ENCODE measurements at regions not wholly inside any gene's neighbourhood (a gene's known extent, or its start where the extent isn't known, plus 50 kb on each side); places are given as distances from the start of the nearest gene placed in this dataset.

- POLR2A ChIA-PET = no interaction called here
- Histone ChIP-seq H3K27ac (ENCODE audit: insufficient read depth, low read depth, low read length) (no peak overlapping the region), H3K4me2 (ENCODE audit: insufficient read depth, low read length) (no peak overlapping the region), H3K36me3 (ENCODE audit: control insufficient read depth in 2 of 2, extremely low read depth in 1 of 2, insufficient read depth in 2 of 2, low read length in 2 of 2) (no peaks in the 10 kb centered on the region), H3K4me3 (replicated peaks in 1 of 3; ENCODE audit: insufficient read depth in 1 of 3, low read depth in 1 of 3, low read length in 3 of 3) (no peak overlapping the region), H3K4me1 (ENCODE audit: control insufficient read depth, extremely low read depth, insufficient read depth, low read length) (no peaks in the 10 kb centered on the region), H3K27me3 (ENCODE audit: control insufficient read depth in 2 of 2, insufficient read depth in 2 of 2, low read length in 2 of 2) (no peaks in the 10 kb centered on the region), H3K9ac (replicated peaks; ENCODE audit: extremely low read depth, insufficient read depth, low read length) (no peak overlapping the region), H3K9me1 (replicated peaks; ENCODE audit: control insufficient read depth, extremely low read depth, insufficient read depth, low read length) (no peaks in the 10 kb centered on the region), H2AFZ (ENCODE audit: low read depth, low read length) (no peak overlapping the region), H4K20me1 (replicated peaks; ENCODE audit: control insufficient read depth, extremely low read depth, insufficient read depth, low read length) (no peaks in the 10 kb centered on the region), H3K9me3 (replicated peaks; ENCODE audit: control insufficient read depth, insufficient read depth, low read length) (no peaks in the 10 kb centered on the region), H3K79me2 (ENCODE audit: control insufficient read depth, insufficient read depth, low read length) (no peaks in the 10 kb centered on the region)
- TF ChIP-seq GATA2 (IDR thresholded peaks at IDR 0.05; ENCODE audit: insufficient read depth, insufficient read length, low read depth, low read length) (no peak), JUN (IDR thresholded peaks at IDR 0.05; ENCODE audit: borderline replicate concordance, insufficient read depth, insufficient read length, low read depth) (no peak), POLR2A (IDR thresholded peaks at IDR 0.05; ENCODE audit: low read depth, low read length) (no peak), POLR2AphosphoS5 (IDR thresholded peaks at IDR 0.05; ENCODE audit: insufficient read depth, low read depth, low read length) (no peak), FOS (IDR thresholded peaks at IDR 0.05; ENCODE audit: borderline replicate concordance, insufficient read depth, low read length) (no peak), EZH2 (IDR thresholded peaks at IDR 0.05; ENCODE audit: borderline replicate concordance, low read depth, low read length, severe bottlenecking) (no peak), MYC (IDR thresholded peaks at IDR 0.05; ENCODE audit: low read depth, low read length) (no peak), CTCF (IDR thresholded peaks at IDR 0.05; ENCODE audit: extremely low read depth in 1 of 2, insufficient read depth in 1 of 2, low read depth in 1 of 2, low read length in 2 of 2) (no peak)
- TF ChIP-seq, protein P1, sequence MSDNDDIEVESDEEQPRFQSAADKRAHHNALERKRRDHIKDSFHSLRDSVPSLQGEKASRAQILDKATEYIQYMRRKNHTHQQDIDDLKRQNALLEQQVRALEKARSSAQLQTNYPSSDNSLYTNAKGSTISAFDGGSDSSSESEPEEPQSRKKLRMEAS (IDR thresholded peaks at IDR 0.05; ENCODE audit: insufficient read depth, insufficient read length) = no peak
- intact Hi-C loops (cut with micrococcal nuclease) (no loop called here), dilution Hi-C loops (cut with MboI; ENCODE audit: extremely low pct_ligation_motif_present, low sequenced_read_pairs) (no loop called here)
- DNase-seq (ENCODE audit: low read depth, low spot score) = no peak
- FAIRE-seq = no peak
- no TSS peak for BruUV-seq (replicated peaks)
- CTCF ChIA-PET = interaction anchor here (0.6 to 1.4 kb wide), 4 partner anchors 10 to 362 kb away, joined by 3 to 7 read pairs (median 3); no protein-coding TSS in a partner anchor
Measured at GRCh38 chr6:22656706-22657351, 87.5 kb downstream of the HDGFL1 start.
